SW 1271 (cell line): ENCODE measurements at regions not wholly inside any gene's neighbourhood (a gene's known extent, or its start where the extent isn't known, plus 50 kb on each side); places are given as distances from the start of the nearest gene placed in this dataset.
A peak's percentile ranks its signal among the peaks of the same experiment; 100 is the strongest.

Experiments used
- DNase-seq, 2 experiments: peaks; one replicate each; lab custom pipeline; 2025; lab: John Stamatoyannopoulos, UW

GRCh38 chr17:34527908-34528470 is 51.4 kb upstream of the TMEM132E start:
- DNase-seq: peak in 1 of 2 experiments; percentile 4

GRCh38 chr17:34527136-34527907 is 52.1 kb upstream of the TMEM132E start:
- no peak for DNase-seq

- no peak for DNase-seq
Observed at GRCh38 chr17:34525651-34526050, 53.7 kb upstream of the TMEM132E start.

GRCh38 chr17:34521955-34522354 is 57.4 kb upstream of the TMEM132E start:
- DNase-seq: no peak

GRCh38 chr17:34519282-34519681 is 60.1 kb upstream of the TMEM132E start:
- peak in 1 of 2 experiments; percentile 5 for DNase-seq

- no peak for DNase-seq
Observed at GRCh38 chr17:34517406-34517805, 62.0 kb upstream of the TMEM132E start.

- DNase-seq: no peak
Observed at GRCh38 chr17:34511931-34512330, 67.5 kb upstream of the TMEM132E start.

- DNase-seq: no peak
Observed at GRCh38 chr17:34511265-34511664, 68.1 kb upstream of the TMEM132E start.

- no peak for DNase-seq
Observed at GRCh38 chr17:34504814-34505484, 74.4 kb upstream of the TMEM132E start.

GRCh38 chr17:34503528-34504195 is 75.7 kb upstream of the TMEM132E start:
- no peak for DNase-seq

GRCh38 chr17:34502426-34502825 is 77.0 kb upstream of the TMEM132E start:
- no peak for DNase-seq

- no peak for DNase-seq
Observed at GRCh38 chr17:34499576-34499975, 79.8 kb upstream of the TMEM132E start.

- no peak for DNase-seq
Observed at GRCh38 chr17:34493917-34494316, 85.5 kb upstream of the TMEM132E start.

- no peak for DNase-seq
Observed at GRCh38 chr17:34487626-34488025, 91.8 kb upstream of the TMEM132E start.

- no peak for DNase-seq
Observed at GRCh38 chr17:34486761-34487160, 92.6 kb upstream of the TMEM132E start.

GRCh38 chr17:34485999-34486398 is 93.4 kb upstream of the TMEM132E start:
- no peak for DNase-seq

- no peak for DNase-seq
Observed at GRCh38 chr17:34484193-34484733, 95.1 kb upstream of the TMEM132E start.

GRCh38 chr17:34482730-34483129 is 96.7 kb upstream of the TMEM132E start:
- DNase-seq: no peak

- DNase-seq: no peak
Observed at GRCh38 chr17:34481779-34482178, 97.6 kb upstream of the TMEM132E start.

- DNase-seq: no peak
Observed at GRCh38 chr17:34479371-34479770, 100.0 kb upstream of the TMEM132E start.

- DNase-seq: no peak
Observed at GRCh38 chr17:34478244-34478643, 101.1 kb upstream of the TMEM132E start.

GRCh38 chr17:34475296-34475695 is 104.1 kb upstream of the TMEM132E start:
- no peak for DNase-seq
